HepG2 (cell line): ENCODE measurements at regions not wholly inside any gene's neighbourhood (a gene's known extent, or its start where the extent isn't known, plus 50 kb on each side); places are given as distances from the start of the nearest gene placed in this dataset.

ENCODE experiments used
- ATAC-seq: fragments of 200-7000 bp; cut with Tn5 transposase; 3 replicates; pipeline ENCODE4 v1.9.1; 2020; ENCODE audit warnings: mild to moderate bottlenecking, moderate library complexity
- BruUV-seq: library from RNA; stranded (reverse); fragments of 400-500 nt; replicated peaks from 2 replicates; lab custom pipeline; 2021; lab: Mats Ljungman, UMichigan
- CTCF ChIA-PET: fragments of 300-600 bp; formaldehyde crosslinking; extraction: SDS; loops from one replicate; lab custom pipeline; 2021; ENCODE audit warnings: low total read pairs, inconsistent platforms, low intra/inter-chr PET ratio; lab: Yijun Ruan, JAX
- POLR2A ChIA-PET: fragments of 350-600 bp; sonication (Branson Sonifier 250); formaldehyde crosslinking; loops from one replicate; lab custom pipeline; 2020; ENCODE audit warnings: antibody characterized with exemption, inconsistent platforms; lab: Yijun Ruan, JAX
- DNase-seq: peaks from one replicate; pipeline ENCODE4 v3.0.0-alpha.2; 2015; ENCODE audit warnings: low spot score
- FAIRE-seq: peaks from 3 replicates; lab custom pipeline; 2011; peaks lifted over from hg19 to GRCh38; lab: Jason Lieb, UNC
- H2AFZ ChIP-seq: one replicate; pipeline ENCODE4 v1.6.1; 2011; ENCODE audit warnings: low read length, inconsistent platforms
- H3K27ac ChIP-seq: fragments of 300-600 bp; 3 replicates; pipeline ENCODE4 v1.8.0; 2011; ENCODE audit warnings: mixed run types, mild to moderate bottlenecking, mixed read lengths, low read length, inconsistent platforms; ENCODE audit not compliant: insufficient read depth; ENCODE audit errors: extremely low read length
- H3K27me3 ChIP-seq, 2 experiments: fragments of 200-600 bp in 1 of 2; 2 replicates in 1 of 2; 3 replicates in 1 of 2; pipeline versions ENCODE4 v1.6.0 to v1.8.0; 2011; ENCODE audit warnings: low read length in 2 of 2, mild to moderate bottlenecking in 2 of 2, moderate library complexity in 2 of 2, inconsistent platforms in 1 of 2; ENCODE audit not compliant: insufficient read depth in 2 of 2, control insufficient read depth in 1 of 2
- H3K36me3 ChIP-seq, 2 experiments: fragments of 200-600 bp in 1 of 2; replicated peaks in 1 of 2; 2 replicates in 1 of 2; 3 replicates in 1 of 2; pipeline versions ENCODE4 v1.5.1 to v1.8.0; 2011; ENCODE audit warnings: low read length in 2 of 2, inconsistent platforms in 1 of 2; ENCODE audit not compliant: insufficient read depth in 2 of 2, control insufficient read depth in 1 of 2
- H3K4me1 ChIP-seq: 2 replicates; pipeline ENCODE4 v1.5.1; 2012; ENCODE audit warnings: low read length, inconsistent platforms; ENCODE audit not compliant: insufficient read depth
- H3K4me2 ChIP-seq: 2 replicates; pipeline ENCODE4 v1.6.0; 2011; ENCODE audit warnings: low read depth, low read length, inconsistent platforms
- H3K4me3 ChIP-seq, 3 experiments: fragments of 200-600 bp in 1 of 3; sonication (generic), shearing (Covaris generic) in 1 of 3; replicated peaks in 1 of 3; 2 replicates each; pipeline ENCODE4 v1.5.1; 2011 to 2016; ENCODE audit warnings: low read length in 3 of 3, inconsistent platforms in 2 of 3, low read depth in 2 of 3, mild to moderate bottlenecking in 2 of 3, control low read depth in 1 of 3, mixed read lengths in 1 of 3; ENCODE audit not compliant: insufficient read depth in 1 of 3
- H3K79me2 ChIP-seq: one replicate; pipeline ENCODE4 v1.6.1; 2011; ENCODE audit warnings: low read length, inconsistent platforms; ENCODE audit not compliant: insufficient read depth
- H3K9ac ChIP-seq: 2 replicates; pipeline ENCODE4 v1.6.0; 2011; ENCODE audit warnings: mild to moderate bottlenecking, low read depth, low read length, inconsistent platforms; ENCODE audit not compliant: insufficient read depth
- H3K9me3 ChIP-seq: 2 replicates; pipeline ENCODE4 v1.5.1; 2012; ENCODE audit warnings: mild to moderate bottlenecking, low read length
- H4K20me1 ChIP-seq: 2 replicates; pipeline ENCODE4 v1.6.0; 2011; ENCODE audit warnings: inconsistent platforms, mild to moderate bottlenecking, low read length, moderate library complexity; ENCODE audit not compliant: insufficient read depth
- KLF12 ChIP-seq: sonication (generic); formaldehyde crosslinking; IDR thresholded peaks from 2 replicates; pipeline ENCODE4 v1.4.0; 2020; ENCODE audit warnings: missing genetic modification reagents, borderline replicate concordance
- NFKBIZ ChIP-seq: IDR thresholded peaks from 2 replicates; pipeline ENCODE4 v1.6.1; 2018; ENCODE audit warnings: missing genetic modification reagents, missing compliant biosample characterization
- POGZ ChIP-seq: sonication (generic); formaldehyde crosslinking; IDR thresholded peaks from 2 replicates; pipeline ENCODE4 v1.4.0; 2020; ENCODE audit warnings: mild to moderate bottlenecking, missing genetic modification reagents
- ZNF678 ChIP-seq: sonication (generic); formaldehyde crosslinking; IDR thresholded peaks from 2 replicates; pipeline ENCODE4 v1.4.0; 2020; ENCODE audit warnings: mild to moderate bottlenecking, missing genetic modification reagents
- ZSCAN31 ChIP-seq: sonication (generic); formaldehyde crosslinking; IDR thresholded peaks from 2 replicates; pipeline ENCODE4 v1.5.0; 2020; ENCODE audit warnings: low read depth, mild to moderate bottlenecking, missing genetic modification reagents
- in situ Hi-C: cut with HindIII; loops from 2 replicates; pipeline ENCODE4 v1.10.0; 2017; ENCODE audit warnings: low pct_unique_long_range_greater_than_20kb; ENCODE audit not compliant: extremely low pct_ligation_motif_present
- intact Hi-C: fragments of 100-400 bp; cut with micrococcal nuclease; formaldehyde crosslinking; loops from one replicate; pipeline ENCODE4 v1.10.0; 2022; ENCODE audit not compliant: unreplicated experiment
- TF ChIP-seq, protein P1 (sequence below): sonication (generic); formaldehyde crosslinking; IDR thresholded peaks from 2 replicates; pipeline ENCODE4 v1.4.0; 2020; ENCODE audit warnings: missing genetic modification reagents
- TF ChIP-seq, protein P2 (sequence below): sonication (generic); formaldehyde crosslinking; IDR thresholded peaks from 2 replicates; pipeline ENCODE4 v1.8.1; 2023; ENCODE audit warnings: mild to moderate bottlenecking, missing genetic modification reagents, borderline replicate concordance
- TF ChIP-seq, protein P3 (sequence below): sonication (generic); formaldehyde crosslinking; IDR thresholded peaks from 2 replicates; pipeline ENCODE4 v1.5.0; 2020; ENCODE audit warnings: mild to moderate bottlenecking, missing genetic modification reagents, moderate library complexity

DNA sequence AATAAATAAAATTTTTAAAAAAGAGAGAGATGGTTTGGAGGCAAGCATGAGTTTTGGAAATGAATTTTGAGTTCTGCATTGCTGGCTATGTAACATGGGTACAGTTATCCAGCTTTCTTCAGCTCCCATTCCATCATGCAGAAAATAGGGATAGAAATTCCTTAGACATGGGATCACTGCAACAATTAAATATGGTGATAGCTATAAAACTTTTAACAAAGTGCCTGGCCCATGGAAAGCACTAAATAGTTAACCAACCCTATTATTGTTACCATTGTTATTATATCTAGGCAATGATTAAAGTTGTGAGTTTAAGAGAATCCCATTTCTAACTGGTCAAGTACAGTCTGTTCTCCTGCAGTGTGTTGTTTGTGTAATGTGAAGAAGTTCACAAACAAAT lies 115.4 kb upstream of the GAS1 start:
- intact Hi-C loops (no loop called here), in situ Hi-C loops (no loop called here)
- DNase-seq = no peak
- Histone ChIP-seq H4K20me1 (no peaks in the 10 kb centered on the region), H3K4me3 (no peak overlapping the region), H3K36me3 (no peaks in the 10 kb centered on the region), H3K9ac (no peak overlapping the region), H3K4me2 (no peak overlapping the region), H3K9me3 (no peaks in the 10 kb centered on the region), H3K27ac (no peak overlapping the region), H2AFZ (no peak overlapping the region), H3K4me1 (no peaks in the 10 kb centered on the region), H3K27me3 (peaks cover 0 to 5% of the 10 kb centered on the region in 2 experiments; a peak in 1 of 5 replicates), H3K79me2 (no peaks in the 10 kb centered on the region)
- no peak for ATAC-seq
- ChIA-PET POLR2A (no interaction called here), CTCF (no interaction called here)
- no peak for FAIRE-seq
- no peak for TF ChIP-seq KLF12 (CRISPR knock-in tag)
- TF ChIP-seq, protein P1, sequence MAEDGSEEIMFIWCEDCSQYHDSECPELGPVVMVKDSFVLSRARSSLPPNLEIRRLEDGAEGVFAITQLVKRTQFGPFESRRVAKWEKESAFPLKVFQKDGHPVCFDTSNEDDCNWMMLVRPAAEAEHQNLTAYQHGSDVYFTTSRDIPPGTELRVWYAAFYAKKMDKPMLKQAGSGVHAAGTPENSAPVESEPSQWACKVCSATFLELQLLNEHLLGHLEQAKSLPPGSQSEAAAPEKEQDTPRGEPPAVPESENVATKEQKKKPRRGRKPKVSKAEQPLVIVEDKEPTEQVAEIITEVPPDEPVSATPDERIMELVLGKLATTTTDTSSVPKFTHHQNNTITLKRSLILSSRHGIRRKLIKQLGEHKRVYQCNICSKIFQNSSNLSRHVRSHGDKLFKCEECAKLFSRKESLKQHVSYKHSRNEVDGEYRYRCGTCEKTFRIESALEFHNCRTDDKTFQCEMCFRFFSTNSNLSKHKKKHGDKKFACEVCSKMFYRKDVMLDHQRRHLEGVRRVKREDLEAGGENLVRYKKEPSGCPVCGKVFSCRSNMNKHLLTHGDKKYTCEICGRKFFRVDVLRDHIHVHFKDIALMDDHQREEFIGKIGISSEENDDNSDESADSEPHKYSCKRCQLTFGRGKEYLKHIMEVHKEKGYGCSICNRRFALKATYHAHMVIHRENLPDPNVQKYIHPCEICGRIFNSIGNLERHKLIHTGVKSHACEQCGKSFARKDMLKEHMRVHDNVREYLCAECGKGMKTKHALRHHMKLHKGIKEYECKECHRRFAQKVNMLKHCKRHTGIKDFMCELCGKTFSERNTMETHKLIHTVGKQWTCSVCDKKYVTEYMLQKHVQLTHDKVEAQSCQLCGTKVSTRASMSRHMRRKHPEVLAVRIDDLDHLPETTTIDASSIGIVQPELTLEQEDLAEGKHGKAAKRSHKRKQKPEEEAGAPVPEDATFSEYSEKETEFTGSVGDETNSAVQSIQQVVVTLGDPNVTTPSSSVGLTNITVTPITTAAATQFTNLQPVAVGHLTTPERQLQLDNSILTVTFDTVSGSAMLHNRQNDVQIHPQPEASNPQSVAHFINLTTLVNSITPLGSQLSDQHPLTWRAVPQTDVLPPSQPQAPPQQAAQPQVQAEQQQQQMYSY (CRISPR knock-in tag) = no peak
- TF ChIP-seq, protein P2, sequence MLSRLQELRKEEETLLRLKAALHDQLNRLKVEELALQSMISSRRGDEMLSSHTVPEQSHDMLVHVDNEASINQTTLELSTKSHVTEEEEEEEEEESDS (CRISPR knock-in tag) = no peak
- TF ChIP-seq ZSCAN31 (CRISPR knock-in tag) = no peak
- TF ChIP-seq, protein P3, sequence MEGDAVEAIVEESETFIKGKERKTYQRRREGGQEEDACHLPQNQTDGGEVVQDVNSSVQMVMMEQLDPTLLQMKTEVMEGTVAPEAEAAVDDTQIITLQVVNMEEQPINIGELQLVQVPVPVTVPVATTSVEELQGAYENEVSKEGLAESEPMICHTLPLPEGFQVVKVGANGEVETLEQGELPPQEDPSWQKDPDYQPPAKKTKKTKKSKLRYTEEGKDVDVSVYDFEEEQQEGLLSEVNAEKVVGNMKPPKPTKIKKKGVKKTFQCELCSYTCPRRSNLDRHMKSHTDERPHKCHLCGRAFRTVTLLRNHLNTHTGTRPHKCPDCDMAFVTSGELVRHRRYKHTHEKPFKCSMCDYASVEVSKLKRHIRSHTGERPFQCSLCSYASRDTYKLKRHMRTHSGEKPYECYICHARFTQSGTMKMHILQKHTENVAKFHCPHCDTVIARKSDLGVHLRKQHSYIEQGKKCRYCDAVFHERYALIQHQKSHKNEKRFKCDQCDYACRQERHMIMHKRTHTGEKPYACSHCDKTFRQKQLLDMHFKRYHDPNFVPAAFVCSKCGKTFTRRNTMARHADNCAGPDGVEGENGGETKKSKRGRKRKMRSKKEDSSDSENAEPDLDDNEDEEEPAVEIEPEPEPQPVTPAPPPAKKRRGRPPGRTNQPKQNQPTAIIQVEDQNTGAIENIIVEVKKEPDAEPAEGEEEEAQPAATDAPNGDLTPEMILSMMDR (CRISPR knock-in tag) = no peak
- no peak for TF ChIP-seq POGZ (CRISPR knock-in tag)
- TF ChIP-seq ZNF678 (CRISPR knock-in tag) = no peak
- TF ChIP-seq NFKBIZ (CRISPR knock-in tag) = no peak
- BruUV-seq = no TSS peak
